Hepatocyte (in vitro differentiated cells): ENCODE measurements at regions not wholly inside any gene's neighbourhood (a gene's known extent, or its start where the extent isn't known, plus 50 kb on each side); places are given as distances from the start of the nearest gene placed in this dataset.

Source experiments
- EZH2 ChIP-seq: fragments of 200-600 bp; sonication (generic); IDR thresholded peaks from 2 replicates; pipeline ENCODE4 v1.6.1; 2016; ENCODE audit warnings: antibody characterized with exemption, mild to moderate bottlenecking, borderline replicate concordance
- EZH2phosphoT487 ChIP-seq: fragments of 200-600 bp; sonication (generic); IDR thresholded peaks from one replicate; pipeline ENCODE4 v1.6.1; 2018; ENCODE audit warnings: antibody characterized with exemption, mild to moderate bottlenecking, low read depth, moderate library complexity; ENCODE audit not compliant: unreplicated experiment, severe bottlenecking
- TF ChIP-seq, protein P1 (sequence below): fragments of 200-600 bp; sonication (generic); IDR thresholded peaks from 2 replicates; pipeline ENCODE4 v1.5.1; 2016; ENCODE audit warnings: antibody characterized with exemption, mild to moderate bottlenecking; ENCODE audit not compliant: poor library complexity

DNA sequence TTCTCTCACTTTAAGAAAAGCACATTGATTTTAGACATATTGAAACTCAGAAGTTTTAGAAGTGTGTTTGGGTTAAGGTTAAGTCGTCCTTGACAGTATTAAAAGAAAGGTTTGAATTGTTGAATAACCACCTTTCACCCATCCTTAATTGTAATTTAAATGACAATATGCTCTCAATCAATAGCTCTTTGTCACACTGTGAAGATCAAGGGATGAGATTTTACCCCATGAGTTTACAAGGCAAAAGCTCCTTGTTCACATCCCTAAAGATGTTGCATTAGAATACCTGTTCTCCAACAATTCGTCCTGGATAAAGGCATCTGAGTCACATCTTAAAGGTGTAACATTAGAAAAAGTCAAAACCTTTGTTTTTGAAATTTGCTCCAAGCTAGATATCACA lies 220.4 kb upstream of the MDFIC2 start:
- TF ChIP-seq, protein P1, sequence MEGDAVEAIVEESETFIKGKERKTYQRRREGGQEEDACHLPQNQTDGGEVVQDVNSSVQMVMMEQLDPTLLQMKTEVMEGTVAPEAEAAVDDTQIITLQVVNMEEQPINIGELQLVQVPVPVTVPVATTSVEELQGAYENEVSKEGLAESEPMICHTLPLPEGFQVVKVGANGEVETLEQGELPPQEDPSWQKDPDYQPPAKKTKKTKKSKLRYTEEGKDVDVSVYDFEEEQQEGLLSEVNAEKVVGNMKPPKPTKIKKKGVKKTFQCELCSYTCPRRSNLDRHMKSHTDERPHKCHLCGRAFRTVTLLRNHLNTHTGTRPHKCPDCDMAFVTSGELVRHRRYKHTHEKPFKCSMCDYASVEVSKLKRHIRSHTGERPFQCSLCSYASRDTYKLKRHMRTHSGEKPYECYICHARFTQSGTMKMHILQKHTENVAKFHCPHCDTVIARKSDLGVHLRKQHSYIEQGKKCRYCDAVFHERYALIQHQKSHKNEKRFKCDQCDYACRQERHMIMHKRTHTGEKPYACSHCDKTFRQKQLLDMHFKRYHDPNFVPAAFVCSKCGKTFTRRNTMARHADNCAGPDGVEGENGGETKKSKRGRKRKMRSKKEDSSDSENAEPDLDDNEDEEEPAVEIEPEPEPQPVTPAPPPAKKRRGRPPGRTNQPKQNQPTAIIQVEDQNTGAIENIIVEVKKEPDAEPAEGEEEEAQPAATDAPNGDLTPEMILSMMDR = no peak
- no peak for TF ChIP-seq EZH2
- no peak for TF ChIP-seq EZH2phosphoT487
